K562 (cell line): ENCODE measurements at regions not wholly inside any gene's neighbourhood (a gene's known extent, or its start where the extent isn't known, plus 50 kb on each side); places are given as distances from the start of the nearest gene placed in this dataset.

Source experiments
- ATAC-seq: fragments of 200-7000 bp; cut with Tn5 transposase; 3 replicates; pipeline ENCODE4 v1.9.1; 2020; ENCODE audit warnings: moderate library complexity
- BruUV-seq: library from RNA; stranded (reverse); fragments of 400-500 nt; replicated peaks from 2 replicates; lab custom pipeline; 2021; lab: Mats Ljungman, UMichigan
- CTCF ChIA-PET: fragments of 300-600 bp; formaldehyde crosslinking; extraction: SDS; loops from one replicate; lab custom pipeline; 2021; ENCODE audit warnings: low intra/inter-chr PET ratio; lab: Yijun Ruan, JAX
- POLR2A ChIA-PET: fragments of 300-600, 350-650 bp; sonication (Branson Sonifier 250); formaldehyde crosslinking; extraction: SDS; loops from one replicate; lab custom pipeline; 2021; ENCODE audit warnings: antibody characterized with exemption, inconsistent platforms; lab: Yijun Ruan, JAX
- DNase-seq, 4 experiments: peaks; one replicate each; pipeline versions ENCODE4 v3.0.0 to v3.0.0-alpha.2; 2011 to 2018; ENCODE audit warnings: low spot score in 3 of 4, mixed read lengths in 3 of 4; ENCODE audit errors: extremely low read depth in 1 of 4
- FAIRE-seq: peaks from 2 replicates; lab custom pipeline; 2011; peaks lifted over from hg19 to GRCh38; lab: Jason Lieb, UNC
- H2AFZ ChIP-seq: 2 replicates; pipeline ENCODE4 v1.6.0; 2011; ENCODE audit warnings: low read depth, low read length, control low read depth, inconsistent platforms
- H3K27ac ChIP-seq: fragments of 200-600 bp; 3 replicates; pipeline ENCODE4 v1.8.0; 2011; ENCODE audit warnings: low read depth, mild to moderate bottlenecking, control low read depth, inconsistent platforms, low read length, moderate library complexity, mixed read lengths; ENCODE audit errors: extremely low read depth
- H3K27me3 ChIP-seq, 2 experiments: fragments of 300-600 bp in 1 of 2; 2 replicates in 1 of 2; 3 replicates in 1 of 2; pipeline versions ENCODE4 v1.6.0 to v1.8.0; 2011; ENCODE audit warnings: inconsistent platforms in 2 of 2, low read length in 2 of 2, mild to moderate bottlenecking in 1 of 2, mixed read lengths in 1 of 2, moderate library complexity in 1 of 2; ENCODE audit not compliant: control insufficient read depth in 2 of 2, insufficient read depth in 2 of 2
- H3K36me3 ChIP-seq: fragments of 300-600 bp; 3 replicates; pipeline ENCODE4 v1.8.0; 2011; ENCODE audit warnings: mild to moderate bottlenecking, low read length, inconsistent platforms; ENCODE audit not compliant: control insufficient read depth, insufficient read depth
- H3K4me1 ChIP-seq, 2 experiments: fragments of 200-600 bp in 1 of 2; replicated peaks in 1 of 2; 2 replicates in 1 of 2; 3 replicates in 1 of 2; pipeline versions ENCODE4 v1.5.1 to v1.8.0; 2011; ENCODE audit warnings: inconsistent platforms in 2 of 2, low read length in 2 of 2, mild to moderate bottlenecking in 1 of 2, mixed read lengths in 1 of 2, moderate library complexity in 1 of 2; ENCODE audit not compliant: control insufficient read depth in 2 of 2, insufficient read depth in 2 of 2
- H3K4me2 ChIP-seq: 2 replicates; pipeline ENCODE4 v1.6.1; 2011; ENCODE audit warnings: low read length, control low read depth, inconsistent platforms, mixed read lengths; ENCODE audit not compliant: insufficient read depth
- H3K4me3 ChIP-seq: fragments of 200-600 bp; sonication (generic), shearing (Covaris generic); 2 replicates; pipeline ENCODE4 v1.5.1; 2016; ENCODE audit warnings: control low read depth, inconsistent platforms
- H3K79me2 ChIP-seq: fragments of 200-600 bp; 3 replicates; pipeline ENCODE4 v1.8.0; 2011; ENCODE audit warnings: low read length, inconsistent platforms; ENCODE audit not compliant: control insufficient read depth, insufficient read depth
- H3K9ac ChIP-seq, 2 experiments: 2 replicates each; pipeline versions ENCODE4 v1.6.0 to v1.6.1; 2011; ENCODE audit warnings: low read depth in 2 of 2, low read length in 2 of 2, control low read depth in 1 of 2, inconsistent platforms in 1 of 2, mild to moderate bottlenecking in 1 of 2, mixed read lengths in 1 of 2; ENCODE audit not compliant: insufficient read depth in 1 of 2
- H3K9me1 ChIP-seq: one replicate; pipeline ENCODE4 v1.6.0; 2011; ENCODE audit warnings: inconsistent platforms, mild to moderate bottlenecking, low read length, moderate library complexity; ENCODE audit not compliant: control insufficient read depth, insufficient read depth
- H3K9me3 ChIP-seq: replicated peaks from 2 replicates; pipeline ENCODE4 v1.5.1; 2011; ENCODE audit warnings: low read depth, low read length, inconsistent platforms; ENCODE audit not compliant: control insufficient read depth, insufficient read depth
- H4K20me1 ChIP-seq: replicated peaks from 2 replicates; pipeline ENCODE4 v1.6.1; 2011; ENCODE audit warnings: low read length, inconsistent platforms, mixed read lengths; ENCODE audit not compliant: control insufficient read depth, insufficient read depth
- CCNT2 ChIP-seq: IDR thresholded peaks from 2 replicates; pipeline ENCODE4 v1.6.1; 2011; ENCODE audit warnings: borderline replicate concordance, low read depth, mild to moderate bottlenecking, moderate library complexity, mixed read lengths, low read length; ENCODE audit not compliant: insufficient read length; ENCODE audit errors: extremely low read depth
- CHD4 ChIP-seq: fragments of 200-600 bp; sonication (generic); IDR thresholded peaks from 3 replicates; pipeline ENCODE4 v1.6.1; 2012; ENCODE audit warnings: low read depth, mild to moderate bottlenecking, mixed read lengths, low read length, inconsistent platforms; ENCODE audit not compliant: insufficient read depth, insufficient replicate concordance, poor library complexity, severe bottlenecking
- FUS ChIP-seq: fragments of 200-400 bp; formaldehyde crosslinking; optimal IDR thresholded peaks from 2 replicates; pipeline ENCODE3; 2017; ENCODE audit warnings: low read depth, low read length
- GATA2 ChIP-seq: sonication (generic); formaldehyde crosslinking; IDR thresholded peaks from 2 replicates; pipeline ENCODE4 v1.4.0; 2020; ENCODE audit warnings: mild to moderate bottlenecking, missing genetic modification reagents
- ID3 ChIP-seq, 2 experiments: fragments of 250-450 bp in 1 of 2; fragments of 450-650 bp in 1 of 2; sonication (Bioruptor Pico) in 1 of 2; IDR thresholded peaks; 2 replicates each; pipeline versions ENCODE4 v1.6.1 to v1.8.0; 2016 to 2021; ENCODE audit warnings: mild to moderate bottlenecking in 2 of 2, moderate library complexity in 2 of 2, missing compliant biosample characterization in 1 of 2, missing genetic modification characterization in 1 of 2
- NFXL1 ChIP-seq: fragments of 450-650 bp; formaldehyde crosslinking; IDR thresholded peaks from 2 replicates; pipeline ENCODE4 v1.4.0; 2021; ENCODE audit warnings: mild to moderate bottlenecking
- NUFIP1 ChIP-seq: fragments of 450-650 bp; IDR thresholded peaks from 2 replicates; pipeline ENCODE4 v1.6.1; 2018; ENCODE audit not compliant: partially characterized antibody
- POLR2AphosphoS5 ChIP-seq: IDR thresholded peaks from 2 replicates; pipeline ENCODE4 v1.6.1; 2011; ENCODE audit warnings: mild to moderate bottlenecking, low read depth, low read length, moderate library complexity; ENCODE audit not compliant: control insufficient read depth, insufficient read depth
- POLR2G ChIP-seq: fragments of 200-400 bp; formaldehyde crosslinking; IDR thresholded peaks from 2 replicates; pipeline ENCODE4 v1.6.1; 2017; ENCODE audit warnings: low read depth, mild to moderate bottlenecking, antibody characterized with exemption, low read length, moderate library complexity
- TAF15 ChIP-seq: fragments of 200-400 bp; formaldehyde crosslinking; IDR thresholded peaks from 2 replicates; pipeline ENCODE4 v1.6.1; 2017; ENCODE audit warnings: mild to moderate bottlenecking, low read depth, low read length, moderate library complexity
- USF2 ChIP-seq: sonication (generic); formaldehyde crosslinking; IDR thresholded peaks from 2 replicates; pipeline ENCODE4 v1.5.0; 2020; ENCODE audit warnings: missing genetic modification reagents
- ZBTB1 ChIP-seq: sonication (generic); formaldehyde crosslinking; IDR thresholded peaks from 2 replicates; pipeline ENCODE4 v1.8.1; 2023; ENCODE audit warnings: missing genetic modification reagents, low read depth, mild to moderate bottlenecking, borderline replicate concordance
- ZC3H4 ChIP-seq: sonication (generic); formaldehyde crosslinking; IDR thresholded peaks from 2 replicates; pipeline ENCODE4 v1.9.0; 2021; ENCODE audit warnings: missing genetic modification reagents, borderline replicate concordance
- ZFP36 ChIP-seq: fragments of 150-350 bp; IDR thresholded peaks from 2 replicates; pipeline ENCODE4 v1.6.1; 2018; ENCODE audit warnings: low read length, low read depth; ENCODE audit not compliant: partially characterized antibody
- ZNF282 ChIP-seq: sonication (generic); formaldehyde crosslinking; IDR thresholded peaks from 2 replicates; pipeline ENCODE4 v1.8.1; 2023; ENCODE audit warnings: missing genetic modification reagents
- ZNF696 ChIP-seq: fragments of 250-450 bp; sonication (Bioruptor Pico); conservative IDR thresholded peaks from 2 replicates; pipeline ENCODE4 v1.4.0; 2020; ENCODE audit warnings: mild to moderate bottlenecking, moderate library complexity
- ZNF79 ChIP-seq: fragments of 250-450 bp; sonication (Bioruptor Pico); IDR thresholded peaks from 2 replicates; pipeline ENCODE4 v1.4.0; 2020; ENCODE audit warnings: low read depth, mild to moderate bottlenecking, moderate library complexity
- ZZZ3 ChIP-seq: fragments of 450-650 bp; IDR thresholded peaks from 2 replicates; pipeline ENCODE4 v1.6.1; 2016; ENCODE audit warnings: antibody characterized with exemption, mild to moderate bottlenecking, moderate library complexity
- WGBS: fragments of 100-300 bp; shearing (Covaris generic); methylation state at CpG from one replicate; pipeline ENCODE4 v1.1.6; 2016; ENCODE audit warnings: low coverage, mixed read lengths; ENCODE audit not compliant: insufficient coverage; ENCODE audit errors: missing lambda C conversion rate; 5-methylcytosine and 5-hydroxymethylcytosine counted together
- in situ Hi-C: fragments of 300-500 bp; cut with MboI; formaldehyde crosslinking; loops from 4 replicates; pipeline ENCODE4 v1.15.0; 2018; ENCODE audit warnings: inconsistent platforms, mixed read lengths
- intact Hi-C: fragments of 100-400 bp; cut with micrococcal nuclease; formaldehyde crosslinking; loops from 2 replicates; pipeline ENCODE4 v1.14.2; 2022

GRCh38 chr13:73631411-73631810, 502.8 kb downstream of the KLF12 start:
- no peaks in the 10 kb centered on the region for H3K4me1 ChIP-seq
- ChIA-PET CTCF (no interaction called here), POLR2A (no interaction called here)
- H3K9ac ChIP-seq: no peak overlapping the region
- no peaks in the 10 kb centered on the region for H3K79me2 ChIP-seq
- no TSS peak for BruUV-seq
- in situ Hi-C loops (no loop called here), intact Hi-C loops (no loop called here)
- no peaks in the 10 kb centered on the region for H3K36me3 ChIP-seq
- no peak overlapping the region for H2AFZ ChIP-seq
- no peak overlapping the region for H3K4me3 ChIP-seq
- FAIRE-seq (no peak), DNase-seq (no peak), ATAC-seq (no peak)
- TF ChIP-seq ID3 (CRISPR knock-in tag; IDR thresholded peaks at IDR 0.05) (no peak), ID3 (tag; IDR thresholded peaks at IDR 0.05) (no peak), ZFP36 (no peak), GATA2 (no peak), TAF15 (no peak), CCNT2 (no peak), POLR2AphosphoS5 (no peak), USF2 (CRISPR knock-in tag) (no peak), ZNF282 (no peak), ZC3H4 (CRISPR knock-in tag) (no peak), ZNF696 (no peak), CHD4 (no peak), ZNF79 (CRISPR knock-in tag) (no peak), NFXL1 (CRISPR knock-in tag) (no peak), FUS (no peak), ZZZ3 (no peak), ZBTB1 (CRISPR knock-in tag) (no peak), NUFIP1 (no peak), POLR2G (no peak)
- H4K20me1 ChIP-seq: no peaks in the 10 kb centered on the region
- H3K27ac ChIP-seq: no peak overlapping the region
- H3K9me3 ChIP-seq: no peaks in the 10 kb centered on the region
- H3K27me3 ChIP-seq: no peaks in the 10 kb centered on the region
- 0% methylated on average over 4 of the region's 5 CpGs for WGBS
- no peaks in the 10 kb centered on the region for H3K9me1 ChIP-seq
- no peak overlapping the region for H3K4me2 ChIP-seq
